ENCODE measurements at regions not wholly inside any gene's neighbourhood (a gene's known extent, or its start where the extent isn't known, plus 50 kb on each side); places are given as distances from the start of the nearest gene placed in this dataset.

DNA sequence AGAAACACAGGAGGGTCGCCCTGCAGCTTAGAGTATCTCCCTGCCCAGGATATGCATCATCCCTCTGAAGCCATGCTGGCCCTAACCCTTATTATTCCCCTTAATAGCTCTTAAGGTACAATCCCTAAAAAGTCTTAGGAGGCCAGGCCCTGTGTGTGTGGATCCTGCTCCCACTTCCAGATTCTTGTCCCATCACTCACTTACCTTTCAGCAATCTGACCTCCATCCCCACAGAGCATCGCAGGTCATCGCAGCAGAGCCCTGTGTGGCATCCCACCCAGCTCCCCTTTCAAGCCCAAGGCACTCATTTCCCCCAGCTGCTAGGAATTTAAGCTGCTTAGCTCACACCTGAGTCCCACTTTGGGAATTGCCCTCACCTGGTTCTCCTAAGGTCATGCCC, 223.8 kb upstream of the SMLR1 start:
- WGBS, 2 donors: 83 to 94% methylated on average over 3 of the region's 3 CpGs
- Histone ChIP-seq H3K27me3 (no peaks in the 10 kb centered on the region), H3K9me3 (no peaks in the 10 kb centered on the region), H3K4me3 (replicated peaks in 1 of 3) (no peak overlapping the region), H3K4me1 (no peaks in the 10 kb centered on the region), H3K27ac (no peak overlapping the region), H3K36me3 (no peaks in the 10 kb centered on the region)
- no peak for TF ChIP-seq POLR2A (IDR thresholded peaks at IDR 0.05)
- TF ChIP-seq, protein P1, sequence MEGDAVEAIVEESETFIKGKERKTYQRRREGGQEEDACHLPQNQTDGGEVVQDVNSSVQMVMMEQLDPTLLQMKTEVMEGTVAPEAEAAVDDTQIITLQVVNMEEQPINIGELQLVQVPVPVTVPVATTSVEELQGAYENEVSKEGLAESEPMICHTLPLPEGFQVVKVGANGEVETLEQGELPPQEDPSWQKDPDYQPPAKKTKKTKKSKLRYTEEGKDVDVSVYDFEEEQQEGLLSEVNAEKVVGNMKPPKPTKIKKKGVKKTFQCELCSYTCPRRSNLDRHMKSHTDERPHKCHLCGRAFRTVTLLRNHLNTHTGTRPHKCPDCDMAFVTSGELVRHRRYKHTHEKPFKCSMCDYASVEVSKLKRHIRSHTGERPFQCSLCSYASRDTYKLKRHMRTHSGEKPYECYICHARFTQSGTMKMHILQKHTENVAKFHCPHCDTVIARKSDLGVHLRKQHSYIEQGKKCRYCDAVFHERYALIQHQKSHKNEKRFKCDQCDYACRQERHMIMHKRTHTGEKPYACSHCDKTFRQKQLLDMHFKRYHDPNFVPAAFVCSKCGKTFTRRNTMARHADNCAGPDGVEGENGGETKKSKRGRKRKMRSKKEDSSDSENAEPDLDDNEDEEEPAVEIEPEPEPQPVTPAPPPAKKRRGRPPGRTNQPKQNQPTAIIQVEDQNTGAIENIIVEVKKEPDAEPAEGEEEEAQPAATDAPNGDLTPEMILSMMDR (IDR thresholded peaks at IDR 0.05): no peak
- no peak for DNase-seq
- intact Hi-C loops (cut with DNase I): no loop called here

DNA sequence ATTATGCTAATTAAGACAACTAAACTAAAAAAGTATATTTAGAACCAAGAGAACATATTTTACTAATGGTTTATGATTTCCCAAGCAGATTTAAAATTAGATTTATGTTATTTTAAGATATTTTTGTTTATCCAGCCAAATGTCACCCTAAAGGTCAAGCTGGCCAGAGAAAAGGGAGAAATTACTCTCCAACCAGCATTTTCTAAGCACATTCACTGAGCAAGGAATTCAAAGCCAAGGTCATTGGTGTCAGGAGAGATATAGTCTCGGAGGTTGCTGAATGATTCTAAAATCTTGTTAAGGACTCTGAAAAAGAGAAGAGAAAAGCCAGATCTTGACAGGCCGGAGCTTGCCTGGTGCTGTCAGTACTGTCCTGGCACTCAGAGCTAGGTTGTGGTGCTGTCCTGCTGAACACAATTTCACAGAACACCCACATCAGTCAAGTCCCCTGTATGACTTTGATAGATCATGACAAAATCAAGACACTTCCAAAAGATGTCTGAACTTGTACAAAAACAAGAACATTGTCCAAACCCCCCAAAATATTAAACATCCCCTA, 222.3 kb upstream of the SMLR1 start:
- Histone ChIP-seq H3K36me3 (no peaks in the 10 kb centered on the region), H3K9me3 (no peaks in the 10 kb centered on the region), H3K4me3 (replicated peaks in 1 of 3) (no peak overlapping the region), H3K4me1 (no peaks in the 10 kb centered on the region), H3K27me3 (no peaks in the 10 kb centered on the region), H3K27ac (peak overlapping the region in 1 of 3 donors; percentile 15)
- WGBS, 2 donors: 54 to 64% methylated on average over 2 of the region's 2 CpGs
- intact Hi-C loops (cut with DNase I): no loop called here
- no peak for DNase-seq
- TF ChIP-seq POLR2A (IDR thresholded peaks at IDR 0.05): no peak
- TF ChIP-seq, protein P1 (IDR thresholded peaks at IDR 0.05): no peak

DNA sequence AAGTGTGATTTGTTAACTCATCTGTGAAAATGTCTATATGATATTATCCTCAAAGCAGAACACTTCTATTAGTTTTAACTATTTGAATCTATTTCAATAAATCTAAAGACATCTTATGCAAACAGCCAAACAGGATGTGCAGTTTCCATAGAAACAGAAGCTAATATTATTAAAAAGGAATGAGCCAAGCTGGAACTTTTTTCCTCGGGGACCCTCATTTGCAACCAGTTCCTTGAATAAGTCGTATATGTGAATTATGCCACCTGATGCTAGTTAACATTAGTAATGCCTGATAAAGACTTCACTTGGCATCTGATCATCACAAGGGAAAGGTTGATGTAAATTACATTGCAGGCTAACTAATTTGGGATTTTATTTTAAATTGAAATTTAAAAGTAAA, 216.9 kb upstream of the SMLR1 start:
- Histone ChIP-seq H3K4me3 (replicated peaks in 1 of 3) (no peak overlapping the region), H3K36me3 (no peaks in the 10 kb centered on the region), H3K27me3 (no peaks in the 10 kb centered on the region), H3K27ac (no peak overlapping the region), H3K9me3 (no peaks in the 10 kb centered on the region), H3K4me1 (no peaks in the 10 kb centered on the region)
- TF ChIP-seq, protein P1 (IDR thresholded peaks at IDR 0.05): no peak
- no peak for DNase-seq
- 66% methylated on average over 2 of the region's 2 CpGs for WGBS, 2 donors
- intact Hi-C loops (cut with DNase I): no loop called here

DNA sequence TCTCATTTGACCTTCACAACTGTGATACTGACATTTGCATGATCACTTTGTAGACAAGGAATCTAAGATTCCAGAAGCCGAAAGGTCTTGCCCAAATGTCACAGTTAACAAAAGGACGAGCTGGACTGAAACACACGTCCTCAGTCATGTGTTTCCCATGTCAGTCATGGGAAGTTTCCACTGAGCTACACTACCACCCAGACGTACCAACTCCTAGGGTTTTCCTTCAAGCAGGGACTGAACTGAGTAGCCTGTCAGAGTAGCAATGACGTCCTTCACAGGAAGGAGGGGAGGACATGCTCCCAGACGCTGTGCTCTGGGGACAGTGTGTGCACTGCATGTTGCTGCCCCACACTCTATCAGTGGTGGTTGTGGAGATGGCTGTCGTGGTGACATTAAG, 215.8 kb upstream of the SMLR1 start:
- Histone ChIP-seq H3K4me3 (replicated peaks in 1 of 3) (no peak overlapping the region), H3K36me3 (no peaks in the 10 kb centered on the region), H3K27me3 (no peaks in the 10 kb centered on the region), H3K4me1 (no peaks in the 10 kb centered on the region), H3K9me3 (no peaks in the 10 kb centered on the region), H3K27ac (no peak overlapping the region)
- no peak for TF ChIP-seq POLR2A (IDR thresholded peaks at IDR 0.05)
- TF ChIP-seq, protein P1 (IDR thresholded peaks at IDR 0.05): no peak
- 72 to 77% methylated on average over 7 of the region's 7 CpGs for WGBS, 2 donors
- intact Hi-C loops (cut with DNase I): no loop called here
- DNase-seq: no peak

DNA sequence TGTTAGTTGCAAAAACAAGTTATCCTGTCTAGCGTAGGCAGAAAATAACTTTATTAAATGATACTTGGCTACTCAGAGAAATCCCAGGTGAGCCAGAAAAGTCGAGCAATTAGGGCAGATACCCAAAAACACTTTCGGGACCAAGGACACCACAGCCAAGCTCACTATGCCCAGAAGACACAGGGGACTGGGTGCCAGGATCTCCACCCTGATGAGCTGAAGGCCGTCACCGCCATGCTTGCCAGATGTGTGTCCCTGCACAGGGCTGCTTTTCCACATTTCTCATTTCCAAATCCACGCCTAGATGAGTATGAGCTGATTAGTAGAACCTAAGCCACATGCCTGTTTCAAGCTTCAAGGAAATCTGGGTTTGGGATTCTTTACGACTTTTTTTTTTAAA, 214.0 kb upstream of the SMLR1 start:
- no peak for DNase-seq
- no peak for TF ChIP-seq POLR2A (IDR thresholded peaks at IDR 0.05)
- TF ChIP-seq, protein P1 (IDR thresholded peaks at IDR 0.05): no peak
- 83 to 89% methylated on average over 7 of the region's 7 CpGs for WGBS, 2 donors

More for the DNA sequence above, 214.0 kb upstream of the SMLR1 start:
- no peaks in the 10 kb centered on the region for H3K9me3 ChIP-seq
- no peaks in the 10 kb centered on the region for H3K27me3 ChIP-seq
- intact Hi-C loops (cut with DNase I): no loop called here
- no peak overlapping the region for H3K4me3 ChIP-seq (replicated peaks in 1 of 3)
- H3K27ac ChIP-seq: no peak overlapping the region
- no peaks in the 10 kb centered on the region for H3K4me1 ChIP-seq
- H3K36me3 ChIP-seq: no peaks in the 10 kb centered on the region
